Erythroblast (primary cell): ENCODE measurements at regions not wholly inside any gene's neighbourhood (a gene's known extent, or its start where the extent isn't known, plus 50 kb on each side); places are given as distances from the start of the nearest gene placed in this dataset.

ENCODE experiments used
- GATA1 ChIP-seq: IDR thresholded peaks from 2 replicates; pipeline ENCODE4 v1.6.1; 2011; ENCODE audit warnings: low read depth, mild to moderate bottlenecking, control low read depth, low read length, moderate library complexity
- POLR2A ChIP-seq: IDR thresholded peaks from 2 replicates; pipeline ENCODE4 v1.6.1; 2011; ENCODE audit warnings: mild to moderate bottlenecking, low read length

DNA sequence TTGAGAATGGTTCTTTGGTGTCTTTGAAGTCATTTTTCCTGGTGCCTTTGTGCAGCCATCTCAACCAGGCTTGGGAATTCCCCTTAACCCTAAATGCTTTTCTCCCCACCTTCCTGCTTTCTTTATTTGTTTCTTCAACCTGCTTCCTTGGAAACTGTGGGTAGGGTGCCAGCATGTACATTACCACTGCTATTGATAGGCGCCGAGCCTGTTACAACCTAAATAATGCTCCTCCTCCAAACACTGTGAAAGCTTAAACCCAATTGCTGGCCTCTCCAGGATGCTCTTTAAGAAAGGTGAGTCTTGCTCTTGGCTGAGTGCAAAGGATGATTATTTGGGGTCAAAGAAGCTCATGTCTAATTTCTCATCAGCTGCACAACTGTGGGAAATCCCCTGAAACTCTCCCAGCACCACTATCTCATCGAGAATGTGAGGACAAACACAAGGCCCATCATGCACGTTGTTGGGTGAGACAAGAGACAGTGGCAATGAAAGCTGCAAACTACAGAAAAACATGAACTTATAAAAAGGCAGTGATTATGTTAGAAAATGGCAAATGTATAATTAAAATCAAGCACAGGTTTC lies 285.5 kb upstream of the IGFBP3 start:
- TF ChIP-seq POLR2A (no peak), GATA1 (no peak)
